Hematopoietic multipotent progenitor cell treated with erythropoietin and hydrocortisone succinate and interleukin-3 and kit ligand, for 6 days (in vitro differentiated cells): ENCODE measurements at regions not wholly inside any gene's neighbourhood (a gene's known extent, or its start where the extent isn't known, plus 50 kb on each side); places are given as distances from the start of the nearest gene placed in this dataset.
"Not testable (repeated sequence)": the region's sequence is repeated elsewhere in the genome, so short reads cannot be mapped to it uniquely, and the experiment has no call there.

Experiments
- DNase-seq: peaks from one replicate; pipeline ENCODE4 v3.0.0-alpha.2; 2015

DNA sequence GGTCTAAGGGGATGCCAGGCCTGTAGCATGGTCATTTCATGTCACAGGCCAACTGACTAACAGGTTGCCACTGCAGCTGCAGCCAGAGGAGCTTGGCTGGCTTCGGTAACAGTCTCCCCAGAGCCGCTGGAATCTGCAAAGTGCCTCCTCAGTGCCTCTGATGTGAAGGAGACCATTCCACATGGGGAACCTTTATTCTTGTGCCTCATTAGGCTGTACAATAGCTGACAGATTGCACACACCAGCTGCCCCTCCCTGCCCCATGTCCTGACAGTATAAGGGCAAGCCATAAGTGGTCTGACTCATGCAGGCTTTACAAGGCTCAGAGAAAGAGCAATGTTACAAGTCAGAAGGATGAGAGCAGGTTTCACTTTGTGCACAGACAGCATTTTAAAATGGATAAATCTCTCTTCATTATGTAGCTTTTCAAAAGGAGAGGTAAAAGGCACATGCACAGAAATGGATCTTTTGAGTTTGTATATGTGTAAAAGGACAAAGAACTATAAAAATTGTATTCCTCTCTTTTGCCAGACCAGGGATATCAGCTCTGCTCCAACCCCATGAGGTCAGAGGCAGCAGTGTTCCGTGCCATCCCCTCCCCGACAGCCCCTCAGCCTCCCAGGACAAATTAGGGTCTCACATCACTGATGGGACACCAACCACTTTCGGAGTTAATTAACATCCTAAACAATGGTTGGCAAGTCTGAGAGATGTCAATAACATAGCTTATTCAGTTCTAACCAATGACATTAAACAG, 467.8 kb downstream of the TMEM232 start:
- no peak for DNase-seq

DNA sequence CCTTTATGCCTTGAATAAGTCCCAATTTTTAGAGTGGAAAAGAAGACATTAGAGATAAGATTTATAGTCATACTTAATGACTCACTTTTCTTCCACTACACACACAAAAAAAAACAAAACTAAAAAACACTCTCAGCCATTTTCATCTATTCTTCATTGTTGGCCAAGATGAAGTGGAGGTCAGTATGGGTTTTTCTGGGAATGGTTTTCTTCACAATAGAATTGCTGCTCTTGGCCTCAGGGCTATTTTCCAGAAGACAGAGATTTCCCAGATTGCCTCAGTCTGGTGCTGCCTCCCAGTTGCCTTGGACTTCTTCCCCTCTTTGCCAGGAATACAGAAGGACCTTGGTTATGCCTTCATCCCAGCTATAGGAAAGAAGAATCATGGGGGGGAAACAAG, 463.7 kb downstream of the TMEM232 start:
- no peak for DNase-seq

DNA sequence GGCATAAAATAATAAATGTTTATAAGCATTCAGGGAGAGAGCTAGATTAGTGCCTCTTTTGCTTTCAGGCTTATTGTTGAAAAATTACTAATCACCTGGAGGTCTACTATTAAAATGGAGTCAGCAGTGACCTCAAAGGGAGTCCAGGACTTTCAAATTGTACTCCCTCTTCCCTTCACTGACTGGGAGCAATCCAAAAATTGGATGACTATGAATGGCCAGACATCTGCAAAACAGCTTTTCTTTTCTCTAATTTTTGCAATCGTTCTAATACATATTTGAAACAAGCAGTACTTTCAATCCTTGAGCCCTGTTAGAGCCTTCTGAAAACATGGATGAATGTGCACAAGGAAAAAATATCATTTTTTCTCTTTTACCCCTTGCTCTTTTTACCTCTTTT, 461.8 kb downstream of the TMEM232 start:
- DNase-seq, result no peak

DNA sequence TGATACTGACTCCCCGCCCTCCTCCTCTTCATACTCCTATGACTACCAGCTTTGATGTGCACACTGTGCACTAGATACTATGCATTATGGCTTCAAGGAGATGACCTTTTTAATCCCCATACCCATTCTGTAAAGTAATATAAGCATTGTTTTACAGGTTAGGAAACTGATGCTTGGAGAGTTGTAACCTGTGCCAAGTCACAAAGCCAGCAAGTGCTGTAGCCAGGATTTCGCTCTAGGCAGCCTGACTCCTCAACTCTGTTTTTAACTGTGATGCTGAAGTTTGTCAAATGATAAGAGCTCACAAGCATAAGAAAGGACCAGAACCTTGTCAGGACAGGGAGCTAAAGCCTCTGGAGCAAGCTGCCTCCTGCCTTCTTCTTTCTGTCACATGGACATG, 461.3 kb downstream of the TMEM232 start:
- no peak for DNase-seq

DNA sequence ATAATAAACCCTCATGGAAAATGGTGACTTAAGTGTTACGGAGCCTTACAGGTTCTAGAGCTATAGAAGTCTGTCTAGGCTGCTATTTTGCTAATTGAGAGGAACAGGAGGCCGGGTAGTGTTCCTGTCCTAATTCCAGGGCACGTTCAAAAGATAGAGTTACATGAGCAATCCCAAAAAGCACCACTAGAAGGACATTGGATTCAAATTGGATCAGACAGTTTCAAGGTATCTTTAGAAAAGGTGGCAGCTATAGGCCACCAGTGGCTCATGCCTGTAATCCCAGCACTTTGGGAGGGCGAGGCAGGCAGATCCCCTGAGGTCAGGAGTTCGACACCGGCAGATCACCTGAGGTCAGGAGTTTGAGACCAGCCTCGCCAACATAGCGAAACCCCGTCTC, 458.8 kb downstream of the TMEM232 start:
- no peak for DNase-seq

- no peak for DNase-seq
These were observed 458.2 kb downstream of the TMEM232 start for GRCh38 chr5:110268283-110268682.

DNA sequence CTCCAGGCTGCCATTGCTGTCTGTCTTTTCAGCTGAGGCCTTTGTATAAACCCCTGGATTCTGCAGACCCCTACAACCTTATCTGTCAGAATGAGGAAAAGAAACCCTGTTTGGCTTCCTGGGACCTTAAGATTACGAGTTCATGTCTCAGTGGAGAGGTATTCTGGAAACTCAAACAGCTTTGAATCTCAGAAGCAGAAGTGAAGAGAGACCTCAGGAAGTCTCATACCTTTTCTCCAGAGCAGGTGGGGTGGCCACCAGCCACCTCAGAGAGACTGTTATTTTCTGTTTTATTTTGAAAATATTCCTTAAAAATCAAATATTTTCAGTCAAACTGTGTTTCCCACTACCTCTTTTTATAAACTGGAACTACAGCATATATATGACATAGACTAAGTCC, 457.5 kb downstream of the TMEM232 start:
- no peak for DNase-seq

DNA sequence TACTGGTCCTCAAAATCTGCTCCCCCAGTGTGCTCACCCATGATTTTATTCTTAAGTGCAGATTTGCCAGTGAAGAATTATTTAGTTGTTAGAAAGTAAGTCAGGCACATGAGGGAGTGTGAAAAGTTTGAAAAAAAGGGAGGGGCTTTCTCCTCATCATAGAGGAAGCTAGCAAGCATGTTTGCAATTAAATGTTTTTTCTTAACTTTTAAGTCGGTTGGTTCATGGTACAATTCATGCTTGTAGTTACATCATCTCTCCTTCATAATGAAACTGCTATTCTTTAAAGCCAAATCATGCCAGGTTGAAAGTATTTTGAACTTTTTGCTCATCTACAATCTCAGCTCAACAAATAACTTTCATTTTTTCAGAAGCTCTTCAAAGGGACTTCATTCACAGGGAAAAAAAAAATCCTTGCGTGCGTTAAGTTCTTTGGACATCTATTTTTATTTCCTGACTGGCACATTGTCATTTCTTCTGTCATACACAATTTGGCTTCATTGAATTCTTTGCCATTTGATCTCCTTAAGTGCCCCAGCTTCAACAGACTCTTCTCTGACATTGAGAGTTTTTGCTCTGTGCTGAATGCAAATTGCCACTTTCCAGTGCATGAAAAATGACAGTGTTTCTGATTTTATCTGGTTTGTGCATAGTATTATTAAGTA, 456.9 kb downstream of the TMEM232 start:
- no peak for DNase-seq

DNA sequence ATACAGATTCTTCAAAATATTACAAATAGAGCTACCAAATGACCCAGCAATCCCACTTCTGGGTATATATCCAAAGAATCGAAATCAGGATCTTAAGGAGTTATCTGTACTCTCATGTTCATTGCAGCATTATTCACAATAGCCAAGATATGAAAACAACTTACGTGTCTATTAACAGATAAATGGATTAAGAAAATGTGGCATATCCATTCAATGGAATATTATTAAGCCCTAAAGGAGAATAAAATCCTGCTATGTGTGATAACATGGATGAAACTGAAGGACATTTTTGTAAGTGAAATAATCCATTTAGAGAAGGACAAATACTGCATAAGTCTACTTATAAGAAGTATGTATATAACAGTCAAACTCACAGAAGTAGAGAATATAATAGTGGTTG, 450.6 kb downstream of the TMEM232 start:
- no peak for DNase-seq

DNA sequence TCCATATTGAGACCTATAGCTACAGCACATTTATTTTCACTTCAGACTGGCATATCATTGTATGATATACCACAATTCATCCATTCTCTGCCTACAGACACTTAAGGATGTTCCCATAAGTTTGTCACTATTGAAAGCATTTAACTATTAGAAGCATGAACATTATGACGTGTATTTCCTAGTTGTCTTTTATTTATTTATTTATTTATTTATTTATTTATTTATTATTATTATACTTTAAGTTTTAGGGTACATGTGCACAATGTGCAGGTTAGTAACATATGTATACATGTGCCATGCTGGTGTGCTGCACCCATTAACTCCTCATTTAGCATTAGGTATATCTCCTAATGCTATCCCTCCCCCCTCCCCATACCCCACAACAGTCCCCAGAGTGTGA, 448.0 kb downstream of the TMEM232 start:
- DNase-seq, result not testable (repeated sequence)

GRCh38 chr5:110284121-110284520, 442.4 kb downstream of the TMEM232 start:
- DNase-seq, result not testable (repeated sequence)

GRCh38 chr5:110288766-110289511, 437.5 kb downstream of the TMEM232 start:
- DNase-seq, result no peak

- DNase-seq, result no peak
These were observed 437.0 kb downstream of the TMEM232 start for GRCh38 chr5:110289512-110289810.

GRCh38 chr5:110290542-110290941, 435.9 kb downstream of the TMEM232 start:
- no peak for DNase-seq

- DNase-seq, result no peak
These were observed 432.2 kb downstream of the TMEM232 start for GRCh38 chr5:110294281-110294680.

DNA sequence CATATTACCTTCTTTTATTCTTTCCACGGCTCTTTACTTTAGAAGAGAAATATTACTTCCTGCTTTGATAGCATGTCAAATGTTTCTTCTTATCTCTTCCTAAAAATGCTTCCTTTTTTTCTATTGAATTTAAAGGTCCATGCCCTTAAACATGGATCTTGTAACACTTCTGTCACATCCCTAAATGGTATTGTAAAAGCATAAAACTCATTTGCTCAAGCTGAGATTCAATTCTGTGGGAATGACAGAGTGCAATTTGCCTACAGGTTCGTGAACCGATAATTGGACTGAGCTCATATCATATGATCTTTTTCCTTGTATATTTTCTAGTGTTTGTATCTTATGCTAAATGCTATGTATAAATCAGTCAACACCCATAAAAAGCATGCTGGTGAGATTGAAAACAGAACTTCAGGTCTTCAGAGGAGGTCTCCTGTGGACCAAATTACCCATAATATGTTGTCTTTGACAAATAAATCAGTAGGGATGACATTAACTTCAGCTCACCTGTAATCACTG, 429.3 kb downstream of the TMEM232 start:
- no peak for DNase-seq

- no peak for DNase-seq
These were observed 422.3 kb downstream of the TMEM232 start for GRCh38 chr5:110304176-110304575.

- no peak for DNase-seq
These were observed 419.8 kb downstream of the TMEM232 start for GRCh38 chr5:110306650-110307049.

DNA sequence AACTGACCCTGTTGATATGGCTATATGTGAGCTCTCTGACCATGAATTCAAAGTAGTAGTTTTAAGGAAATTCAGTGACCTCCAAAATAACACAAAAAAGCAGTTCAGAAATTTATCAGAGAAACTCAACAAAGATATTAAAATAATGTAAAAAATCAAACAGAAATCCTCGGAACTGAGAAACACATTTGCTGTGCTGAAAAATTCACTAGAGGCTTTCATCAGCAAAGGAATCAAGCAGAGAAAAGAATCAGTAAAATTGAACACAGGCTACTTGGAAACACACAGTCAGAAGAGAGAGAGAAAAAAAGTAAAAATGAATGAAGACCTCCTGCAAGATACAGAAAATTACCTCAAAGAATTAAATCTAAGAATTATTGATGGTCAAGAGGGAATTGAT, 417.2 kb downstream of the TMEM232 start:
- DNase-seq, result no peak

DNA sequence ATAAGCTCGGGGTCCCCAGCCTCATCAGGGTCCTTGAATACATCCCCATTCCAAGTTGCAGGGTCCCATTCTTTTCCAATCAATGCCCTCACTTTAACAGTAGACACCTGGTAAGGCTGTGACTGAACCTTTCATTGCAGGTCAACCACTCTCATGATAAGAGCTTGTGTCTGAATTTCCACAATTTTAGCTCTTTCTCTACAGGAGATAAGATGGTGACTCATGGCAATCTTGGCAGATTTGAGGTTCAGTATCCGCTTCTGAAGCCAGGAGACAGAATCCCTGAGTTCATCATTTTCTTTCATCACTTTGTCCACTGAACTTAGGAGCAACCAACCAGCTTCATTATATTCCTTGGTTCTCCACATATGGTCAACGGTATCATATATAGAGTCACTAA, 409.9 kb downstream of the TMEM232 start:
- not testable (repeated sequence) for DNase-seq

DNA sequence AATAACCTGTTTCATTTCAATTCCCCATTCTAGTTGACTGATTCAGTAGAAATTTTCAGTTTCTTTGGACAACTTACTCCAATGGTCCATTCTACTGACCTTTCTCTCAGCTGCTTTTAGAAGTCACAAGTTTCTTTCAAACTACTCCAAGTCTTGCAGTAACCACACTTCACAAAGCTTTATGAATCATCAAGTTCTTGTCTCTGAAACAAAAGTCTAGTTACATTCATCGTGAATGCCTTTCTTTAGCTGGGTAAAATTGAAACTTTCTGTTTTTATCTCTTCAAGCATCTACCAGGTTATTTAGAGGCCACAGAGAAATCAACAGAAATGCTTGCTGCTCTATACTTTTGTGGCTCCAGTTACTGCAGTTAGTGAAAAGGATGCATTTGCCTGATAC, 405.4 kb downstream of the TMEM232 start:
- no peak for DNase-seq

DNA sequence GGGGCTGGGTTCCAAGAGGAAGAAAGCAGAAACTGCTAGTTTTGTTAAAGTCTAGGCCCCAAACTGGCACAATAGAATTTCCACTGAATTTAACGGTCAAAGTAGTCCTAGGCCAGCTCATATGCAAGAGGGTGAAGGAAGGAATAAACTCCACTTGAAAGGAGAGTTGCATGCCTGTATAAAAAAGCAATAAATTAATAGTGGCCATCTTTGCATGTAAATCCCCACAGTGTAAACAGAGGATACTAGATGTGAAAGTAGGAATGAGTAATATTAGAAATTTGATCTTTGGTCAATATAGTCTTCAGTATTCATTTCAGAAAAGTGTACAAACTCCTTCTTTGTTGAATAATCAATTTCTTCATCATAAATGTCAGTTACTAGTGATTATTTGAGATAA, 403.1 kb downstream of the TMEM232 start:
- no peak for DNase-seq

- DNase-seq, result no peak
These were observed 402.6 kb downstream of the TMEM232 start for GRCh38 chr5:110323832-110324231.

- DNase-seq, result no peak
These were observed 401.6 kb downstream of the TMEM232 start for GRCh38 chr5:110324876-110325275.
